Hindlimb muscle (tissue), 1 donor: ENCODE measurements at regions not wholly inside any gene's neighbourhood (a gene's known extent, or its start where the extent isn't known, plus 50 kb on each side); places are given as distances from the start of the nearest gene placed in this dataset.
A peak's percentile ranks its signal among the peaks of the same experiment; 100 is the strongest.
"Not testable (repeated sequence)": the region's sequence is repeated elsewhere in the genome, so short reads cannot be mapped to it uniquely, and the experiment has no call there.

Experiments
- DNase-seq: peaks from one replicate; pipeline ENCODE4 v3.0.0-alpha.2; 2013

DNA sequence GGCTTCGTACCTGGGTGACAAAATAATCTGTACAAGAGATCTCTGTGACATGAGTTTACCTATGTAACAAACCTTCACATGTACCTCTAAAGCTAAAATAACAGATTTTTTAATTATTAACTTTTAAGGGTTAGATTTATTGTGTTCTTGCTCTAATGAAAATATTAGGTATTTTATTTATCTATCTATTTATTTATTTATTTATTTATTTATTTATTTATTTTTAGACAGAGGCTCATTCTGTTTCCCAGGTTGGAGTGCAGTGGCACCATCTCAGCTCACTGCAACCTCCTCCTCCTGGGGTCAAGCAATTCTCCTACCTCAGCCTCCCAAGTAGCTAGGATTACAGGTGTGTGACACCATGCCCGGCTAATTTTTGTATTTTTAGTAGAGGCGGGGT lies 348.4 kb downstream of the TAF11L14 start:
- DNase-seq = not testable (repeated sequence)

- no peak for DNase-seq
Observed at GRCh38 chr5:17989036-17989435, 354.8 kb downstream of the TAF11L14 start.

- DNase-seq = peak; percentile 34
Observed at GRCh38 chr5:17989567-17990563, 355.6 kb downstream of the TAF11L14 start.

- no peak for DNase-seq
Observed at GRCh38 chr5:17991775-17992174, 357.5 kb downstream of the TAF11L14 start.

DNA sequence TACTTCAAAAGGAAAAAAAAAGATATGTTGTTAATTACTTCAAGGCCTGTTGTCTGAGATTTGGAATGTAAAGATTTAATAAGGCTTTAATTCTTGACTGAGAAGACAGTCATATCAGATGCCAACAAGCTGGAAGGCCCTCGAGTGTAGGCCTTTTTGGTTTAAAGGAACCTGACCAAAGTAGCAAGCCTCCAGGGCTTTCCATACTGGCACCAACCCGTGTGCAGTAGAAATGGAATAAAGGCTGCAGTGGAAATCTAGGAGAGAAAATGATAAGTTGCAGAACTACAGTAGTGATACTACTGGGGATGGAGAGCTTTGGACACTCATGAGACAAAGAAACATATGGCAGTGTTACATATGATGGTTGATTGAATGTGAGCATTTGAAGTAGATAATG lies 358.0 kb downstream of the TAF11L14 start:
- no peak for DNase-seq

GRCh38 chr5:17995997-17996396 lies 361.7 kb downstream of the TAF11L14 start:
- DNase-seq = no peak

DNA sequence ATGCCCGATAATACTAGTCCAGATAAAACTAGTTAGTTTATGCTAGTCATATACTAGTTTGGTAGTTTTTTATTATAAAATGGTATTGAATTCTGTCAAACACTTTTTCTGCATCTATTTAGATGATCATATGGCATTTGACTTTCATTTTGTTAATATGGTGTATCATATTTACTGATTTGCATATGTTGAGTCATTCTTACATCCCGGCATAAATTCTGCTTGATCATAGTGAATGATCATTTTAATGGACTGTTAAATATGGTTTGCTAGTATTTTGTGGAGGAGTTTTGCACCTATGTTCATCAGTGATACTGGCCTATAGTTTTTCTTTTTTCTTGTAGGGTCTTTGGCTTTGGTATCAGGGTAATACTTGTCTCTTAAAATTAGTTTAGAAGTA lies 365.6 kb downstream of the TAF11L14 start:
- no peak for DNase-seq

GRCh38 chr5:18000744-18001143 lies 366.5 kb downstream of the TAF11L14 start:
- DNase-seq = no peak

DNA sequence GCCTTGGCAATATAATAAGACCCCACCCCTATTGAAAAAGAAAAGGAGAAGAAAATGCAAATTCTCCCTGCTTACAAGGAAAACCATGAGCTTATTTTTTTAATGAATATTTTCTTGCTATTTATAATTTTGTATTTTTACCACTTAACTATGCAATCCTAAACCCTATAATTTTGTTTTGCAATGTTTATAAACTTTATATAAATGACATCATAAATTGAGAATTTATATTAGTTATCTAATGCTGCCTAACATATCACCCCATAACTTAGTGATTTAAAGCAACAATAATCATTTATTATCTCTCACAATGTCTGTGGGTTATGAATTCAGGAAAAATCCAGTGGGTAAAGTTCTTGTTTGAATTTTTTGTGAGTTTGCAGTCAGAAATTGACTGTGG lies 369.1 kb downstream of the TAF11L14 start:
- no peak for DNase-seq

DNA sequence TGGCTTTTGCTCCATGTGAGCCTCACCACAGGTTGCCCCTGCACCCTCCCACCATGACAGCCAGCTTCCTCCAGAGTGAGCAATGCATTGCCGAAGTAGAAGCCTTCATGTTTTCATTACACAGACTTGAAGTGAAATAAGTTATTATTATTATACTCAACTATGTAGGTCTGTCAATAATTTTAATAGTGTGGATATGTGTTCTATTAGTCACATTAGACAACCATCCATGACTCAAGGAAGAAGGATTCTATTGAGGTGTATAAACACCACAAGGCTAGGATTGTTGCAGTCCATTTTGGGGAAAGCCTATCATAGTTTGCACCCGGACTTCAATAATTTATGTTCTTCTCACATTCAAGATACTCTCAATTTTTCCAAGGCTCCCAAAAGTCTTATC lies 369.5 kb downstream of the TAF11L14 start:
- DNase-seq = no peak

DNA sequence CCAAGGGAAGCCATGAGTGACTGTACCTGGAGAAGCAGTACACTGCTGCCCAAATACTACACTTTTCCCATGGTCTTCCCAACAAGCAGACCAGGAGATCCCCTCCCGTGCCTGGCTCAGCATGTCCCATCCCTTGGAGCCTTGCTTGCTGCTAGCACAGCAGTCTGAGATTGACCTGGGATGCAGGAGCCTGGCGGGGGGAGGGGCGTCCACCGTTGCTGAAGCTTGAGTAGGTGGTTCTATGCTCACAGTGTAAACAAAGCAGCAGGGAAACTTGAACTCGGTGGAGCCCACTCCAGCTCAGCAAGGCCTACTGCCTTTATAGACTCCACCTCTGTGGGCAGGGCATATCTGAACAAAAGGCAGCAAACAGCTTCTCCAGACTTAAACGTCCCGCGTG lies 372.0 kb downstream of the TAF11L14 start:
- DNase-seq = not testable (repeated sequence)

DNA sequence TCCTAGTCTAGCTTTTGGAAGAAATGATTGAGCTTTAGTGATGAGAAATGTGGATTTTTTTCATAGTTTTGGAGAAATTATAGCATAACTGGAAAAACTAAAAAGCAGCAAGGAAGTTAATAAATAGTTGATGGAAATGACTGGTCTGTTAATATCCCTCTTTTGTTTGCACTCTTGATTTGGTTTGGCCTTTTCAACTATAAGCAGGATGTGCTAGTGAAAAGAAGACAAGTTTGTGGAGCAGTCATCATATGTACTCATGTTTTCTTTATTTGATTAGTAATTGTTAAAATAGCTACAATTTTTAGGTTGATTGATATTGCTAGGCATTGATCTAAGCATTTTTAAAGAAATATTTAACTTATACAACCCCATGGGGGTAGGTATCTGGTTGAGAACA lies 374.7 kb downstream of the TAF11L14 start:
- DNase-seq = no peak

DNA sequence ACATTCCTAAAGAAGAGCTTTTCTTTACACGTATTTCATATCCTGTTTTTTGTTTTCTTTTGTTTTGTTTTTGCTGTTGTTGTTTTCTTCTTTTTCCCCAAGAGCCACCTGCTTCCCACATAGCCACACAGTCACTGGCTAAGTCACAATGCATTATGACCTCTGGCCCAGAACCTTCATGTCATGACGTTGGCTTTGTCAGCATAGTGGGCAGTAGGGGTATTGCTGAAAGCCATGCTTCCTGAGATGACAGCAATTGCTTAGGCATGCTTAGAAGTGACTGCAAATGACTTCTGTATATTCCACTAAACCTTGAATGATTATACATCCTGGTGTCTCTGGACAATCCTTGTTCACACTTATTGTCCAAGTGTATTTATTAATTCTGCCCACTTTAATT lies 375.8 kb downstream of the TAF11L14 start:
- no peak for DNase-seq

- no peak for DNase-seq
Observed at GRCh38 chr5:18018472-18018871, 384.2 kb downstream of the TAF11L14 start.

- peak; percentile 26 for DNase-seq
Observed at GRCh38 chr5:18023275-18023674, 389.0 kb downstream of the TAF11L14 start.

DNA sequence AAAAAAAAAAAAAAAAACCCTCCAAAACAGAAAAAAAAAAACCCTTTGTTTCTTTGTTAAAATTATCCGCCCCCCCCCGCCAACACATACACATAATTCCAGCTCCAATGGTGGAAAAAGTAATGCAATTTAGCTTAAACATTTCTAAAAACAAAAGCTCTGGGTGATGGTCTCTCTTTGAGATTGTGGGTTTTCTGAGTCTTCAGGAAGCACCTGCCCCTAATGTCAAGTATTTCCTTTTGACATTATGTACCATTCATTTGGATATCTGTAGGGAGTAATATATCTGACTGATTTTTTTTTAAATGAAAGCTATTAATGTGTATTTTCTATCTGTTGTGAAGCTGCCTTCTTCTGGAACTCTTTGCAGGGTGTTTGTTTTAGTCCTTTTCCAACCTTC lies 389.7 kb downstream of the TAF11L14 start:
- DNase-seq = no peak

- DNase-seq = no peak
Observed at GRCh38 chr5:18024542-18024941, 390.3 kb downstream of the TAF11L14 start.

DNA sequence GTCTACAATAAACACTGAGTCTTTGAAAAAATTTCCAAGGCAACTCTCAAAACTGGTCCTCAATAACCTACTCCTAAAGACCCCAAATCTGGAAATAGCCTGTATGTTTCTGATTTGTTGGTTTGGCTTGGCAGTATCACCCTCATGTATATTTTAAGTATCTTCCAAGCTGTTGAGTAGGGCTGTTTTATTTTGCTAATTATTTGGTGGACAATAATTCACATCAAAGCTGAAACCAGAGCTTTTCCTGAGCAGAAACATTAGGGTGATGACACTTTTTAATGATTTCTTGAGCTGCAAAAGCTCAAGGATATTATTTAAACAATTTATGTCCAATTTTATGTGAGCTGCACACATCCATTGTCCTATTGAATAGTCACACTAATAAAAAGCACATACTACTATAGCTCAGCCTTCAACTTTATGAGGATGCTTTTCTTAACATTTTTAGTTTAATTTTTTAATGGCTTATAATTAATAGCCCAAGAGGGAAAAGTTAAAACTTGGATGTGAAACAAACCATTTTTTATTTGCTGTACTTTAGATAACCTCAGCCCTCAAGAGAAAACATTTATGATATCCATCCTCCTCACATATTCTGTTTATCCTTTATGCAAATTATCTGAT lies 393.1 kb downstream of the TAF11L14 start:
- no peak for DNase-seq

DNA sequence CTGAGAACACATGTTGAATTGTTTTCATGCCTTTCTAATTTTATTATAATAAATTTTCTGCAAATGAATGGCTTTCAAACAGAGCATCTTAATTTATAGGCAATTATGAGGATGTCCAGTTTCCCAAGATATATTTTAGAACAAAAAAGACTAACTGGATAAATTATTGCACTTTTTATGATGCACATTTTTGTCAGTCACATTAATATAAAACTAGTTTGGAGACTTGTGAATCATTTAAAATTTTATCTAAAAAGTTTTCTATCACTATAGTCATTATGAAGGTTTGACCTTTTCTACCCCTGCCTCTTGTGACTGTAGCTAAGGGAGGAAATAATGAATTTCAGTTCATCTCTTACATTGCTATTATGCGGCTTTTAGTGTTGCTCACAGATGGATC lies 393.8 kb downstream of the TAF11L14 start:
- DNase-seq = no peak

DNA sequence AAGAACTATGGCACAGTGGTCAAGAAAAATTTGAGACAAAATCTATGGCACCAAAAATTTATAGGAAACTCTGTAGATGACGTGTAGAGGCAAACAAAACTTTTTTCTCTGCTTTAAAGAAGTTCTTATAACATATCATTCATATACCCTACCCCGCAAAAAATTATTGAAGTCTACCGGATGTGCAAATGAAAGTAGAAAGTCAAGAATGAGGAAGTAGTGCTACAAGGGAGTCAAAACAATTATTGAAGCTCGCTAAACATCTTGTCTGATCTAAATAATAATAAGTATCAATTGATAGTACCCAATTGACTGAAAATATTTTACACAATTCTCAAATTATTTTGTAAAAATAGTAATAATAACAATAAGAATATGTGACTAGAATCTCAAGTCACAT lies 398.5 kb downstream of the TAF11L14 start:
- no peak for DNase-seq

DNA sequence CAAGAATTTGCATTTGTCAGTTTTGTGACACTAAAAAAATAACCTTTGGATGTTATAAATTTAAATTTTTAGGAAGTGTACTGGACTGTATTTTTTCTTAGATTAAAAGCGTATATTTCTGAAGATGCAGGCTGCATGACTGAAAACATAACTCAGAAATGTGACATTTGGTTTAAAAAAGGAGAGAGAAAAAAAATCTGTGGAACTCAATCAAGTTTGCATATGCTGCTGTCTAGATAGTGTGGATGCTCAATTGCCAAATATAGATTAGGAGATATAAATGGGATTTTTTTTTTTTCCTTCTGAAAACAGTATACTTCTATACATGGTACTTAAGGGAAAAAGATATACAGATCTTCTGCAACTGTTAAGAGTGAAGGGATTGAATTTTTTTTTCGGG lies 402.3 kb downstream of the TAF11L14 start:
- DNase-seq = no peak

DNA sequence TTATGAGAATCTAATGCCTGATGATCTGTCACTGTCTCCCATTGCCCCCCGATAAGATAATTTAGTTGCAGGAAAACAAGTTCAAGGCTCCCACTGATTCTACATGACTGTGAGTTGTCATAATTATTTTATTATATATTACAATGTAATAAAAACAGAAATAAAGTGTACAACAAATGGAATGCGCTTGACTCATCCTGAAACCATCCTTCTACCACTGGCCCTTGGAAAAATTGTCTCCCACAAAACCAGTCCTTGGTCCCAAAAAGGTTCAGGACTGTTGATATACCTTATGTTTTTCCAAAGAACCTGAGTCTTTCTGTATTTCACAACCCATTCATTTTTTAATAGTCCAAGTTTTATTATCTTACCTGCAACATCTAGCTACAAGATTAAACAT lies 403.5 kb downstream of the TAF11L14 start:
- no peak for DNase-seq

- DNase-seq = no peak
Observed at GRCh38 chr5:18043344-18043743, 409.1 kb downstream of the TAF11L14 start.

DNA sequence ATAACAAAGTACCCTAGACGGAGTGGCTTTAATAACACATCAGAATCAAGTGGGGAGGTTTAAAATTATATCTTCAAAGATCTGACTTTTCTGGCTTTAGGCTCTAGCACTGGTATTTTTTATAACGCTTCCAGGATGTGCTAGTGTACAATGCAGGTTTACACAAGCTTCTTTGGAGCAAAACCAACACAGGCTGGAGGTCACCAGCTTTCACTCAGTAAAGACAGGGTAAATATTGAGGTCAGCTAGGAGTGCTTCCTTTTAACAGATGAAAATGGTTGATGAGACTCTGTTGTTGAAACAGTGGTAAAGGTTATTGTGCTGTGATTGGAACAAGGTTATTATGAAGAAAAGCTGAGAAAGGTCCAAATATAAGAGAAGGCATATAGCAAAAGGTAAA lies 414.2 kb downstream of the TAF11L14 start:
- no peak for DNase-seq
